ENCODE measurements at regions not wholly inside any gene's neighbourhood (a gene's known extent, or its start where the extent isn't known, plus 50 kb on each side); places are given as distances from the start of the nearest gene placed in this dataset.
"Not testable (repeated sequence)": the region's sequence is repeated elsewhere in the genome, so short reads cannot be mapped to it uniquely, and the experiment has no call there.

DNA sequence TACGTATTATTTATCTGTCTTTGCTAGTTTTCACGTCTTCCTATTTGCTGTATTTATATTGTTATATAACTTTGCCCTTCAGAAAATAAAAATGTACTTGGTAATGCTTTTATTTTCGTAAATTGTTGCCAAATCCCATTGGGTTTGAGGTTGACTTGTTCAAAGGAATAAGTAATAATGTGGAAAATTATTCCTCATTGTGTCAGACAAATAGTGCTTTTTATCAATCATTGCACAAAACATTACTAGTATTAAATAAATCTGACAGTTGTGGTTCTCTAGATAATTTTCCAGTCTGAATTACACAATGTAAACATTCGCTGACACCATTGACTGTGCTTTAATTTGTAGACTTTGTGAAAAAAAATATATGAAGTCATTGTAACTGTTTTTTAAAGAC lies 798.3 kb upstream of the TMEFF2 start:
- no peaks in the 10 kb centered on the region for H3K36me3 ChIP-seq (ENCODE audit: control insufficient read depth in 2 of 2, insufficient read depth in 2 of 2, low read length in 1 of 2)
- no peak overlapping the region for H3K27ac ChIP-seq (ENCODE audit: low read depth in 1 of 2, low read length in 1 of 2)
- H3K27me3 ChIP-seq (ENCODE audit: control insufficient read depth in 2 of 2, insufficient read depth in 1 of 2, low read length in 1 of 2) = no peaks in the 10 kb centered on the region
- no peaks in the 10 kb centered on the region for H3K4me1 ChIP-seq (ENCODE audit: control insufficient read depth in 2 of 2, insufficient read depth in 2 of 2, low read length in 2 of 2)
- no peaks in the 10 kb centered on the region for H3K9me3 ChIP-seq (ENCODE audit: control insufficient read depth in 2 of 2, insufficient read depth in 1 of 2, low read length in 1 of 2)
- no peak overlapping the region for H3K4me3 ChIP-seq (ENCODE audit: low read length in 2 of 2)
- no peak for DNase-seq (ENCODE audit: low read depth in 6 of 9, low spot score in 9 of 9)
- 93% methylated on average over 4 of the region's 4 CpGs for WGBS

DNA sequence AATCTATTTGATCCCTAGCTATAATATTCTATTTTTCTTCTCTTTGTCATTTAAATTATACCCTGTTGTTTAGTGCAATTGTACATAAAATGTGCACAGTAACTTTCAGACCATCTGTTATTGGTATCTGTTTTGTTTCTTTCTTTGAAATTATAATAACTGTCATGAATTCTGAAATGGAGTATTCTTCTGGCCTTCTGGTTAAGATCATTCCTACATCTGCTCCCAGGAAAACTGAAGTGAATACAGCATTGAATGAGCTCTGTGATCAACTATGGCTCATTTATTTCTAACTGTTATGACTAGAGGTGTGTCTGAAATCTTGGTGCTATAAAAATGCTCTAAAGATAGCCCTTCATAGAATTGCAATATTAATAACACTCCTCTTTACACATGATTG lies 788.4 kb upstream of the TMEFF2 start:
- Histone ChIP-seq H3K36me3 (ENCODE audit: control insufficient read depth in 2 of 2, insufficient read depth in 2 of 2, low read length in 1 of 2) (no peaks in the 10 kb centered on the region), H3K27me3 (ENCODE audit: control insufficient read depth in 2 of 2, insufficient read depth in 1 of 2, low read length in 1 of 2) (no peaks in the 10 kb centered on the region), H3K27ac (ENCODE audit: low read depth in 1 of 2, low read length in 1 of 2) (no peak overlapping the region), H3K9me3 (ENCODE audit: control insufficient read depth in 2 of 2, insufficient read depth in 1 of 2, low read length in 1 of 2) (no peaks in the 10 kb centered on the region), H3K4me3 (ENCODE audit: low read length in 2 of 2) (no peak overlapping the region), H3K4me1 (ENCODE audit: control insufficient read depth in 2 of 2, insufficient read depth in 2 of 2, low read length in 2 of 2) (no peaks in the 10 kb centered on the region)
- DNase-seq (ENCODE audit: low read depth in 6 of 9, low spot score in 9 of 9) = no peak

DNA sequence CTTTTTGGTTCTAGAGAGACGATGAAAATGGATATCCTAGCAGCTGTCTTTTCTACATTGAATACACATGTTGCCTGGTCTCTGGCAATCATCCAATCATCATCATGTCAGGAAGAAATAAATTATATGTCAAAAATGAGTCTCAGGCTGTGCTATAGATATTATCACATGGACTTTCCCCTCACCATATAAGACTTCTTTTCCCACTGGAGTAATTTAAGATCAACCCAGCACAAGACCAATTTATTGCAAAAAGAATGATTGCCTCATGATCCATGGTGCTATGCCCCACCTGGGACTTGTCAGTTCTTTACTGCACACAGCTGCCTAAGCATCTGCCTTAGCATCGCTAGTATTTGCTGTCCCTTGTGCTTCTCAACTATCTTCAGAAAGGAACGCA lies 783.7 kb upstream of the TMEFF2 start:
- Histone ChIP-seq H3K27me3 (ENCODE audit: control insufficient read depth in 2 of 2, insufficient read depth in 1 of 2, low read length in 1 of 2) (no peaks in the 10 kb centered on the region), H3K9me3 (ENCODE audit: control insufficient read depth in 2 of 2, insufficient read depth in 1 of 2, low read length in 1 of 2) (no peaks in the 10 kb centered on the region), H3K36me3 (ENCODE audit: control insufficient read depth in 2 of 2, insufficient read depth in 2 of 2, low read length in 1 of 2) (no peaks in the 10 kb centered on the region), H3K4me3 (ENCODE audit: low read length in 2 of 2) (no peak overlapping the region), H3K4me1 (ENCODE audit: control insufficient read depth in 2 of 2, insufficient read depth in 2 of 2, low read length in 2 of 2) (no peaks in the 10 kb centered on the region), H3K27ac (ENCODE audit: low read depth in 1 of 2, low read length in 1 of 2) (no peak overlapping the region)
- no peak for DNase-seq (ENCODE audit: low read depth in 6 of 9, low spot score in 9 of 9)
- 81% methylated on average over 3 of the region's 3 CpGs for WGBS

DNA sequence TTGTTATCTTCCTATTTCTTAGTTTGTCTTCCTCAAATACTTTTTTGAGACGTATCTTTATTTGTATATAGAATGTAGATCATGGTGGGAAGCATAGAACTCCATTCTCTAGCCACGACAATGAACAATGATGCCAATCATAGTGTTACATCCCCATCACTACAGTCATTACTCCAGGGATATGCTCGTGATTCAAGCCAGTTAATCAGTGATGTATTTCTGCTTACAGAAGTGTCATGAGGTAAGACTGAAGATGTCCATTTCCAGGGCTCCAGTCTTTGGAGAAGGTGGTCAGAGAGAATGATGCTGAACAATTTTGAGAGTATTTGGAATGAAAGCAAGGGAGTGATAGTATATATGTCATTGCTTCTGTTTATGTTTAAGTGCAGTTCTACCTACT lies 777.2 kb upstream of the TMEFF2 start:
- no peak for DNase-seq (ENCODE audit: low read depth in 6 of 9, low spot score in 9 of 9)
- WGBS = 92% methylated on average over 3 of the region's 3 CpGs
- no peaks in the 10 kb centered on the region for H3K9me3 ChIP-seq (ENCODE audit: control insufficient read depth in 2 of 2, insufficient read depth in 1 of 2, low read length in 1 of 2)
- H3K4me3 ChIP-seq (ENCODE audit: low read length in 2 of 2) = no peak overlapping the region
- H3K36me3 ChIP-seq (ENCODE audit: control insufficient read depth in 2 of 2, insufficient read depth in 2 of 2, low read length in 1 of 2) = no peaks in the 10 kb centered on the region
- H3K4me1 ChIP-seq (ENCODE audit: control insufficient read depth in 2 of 2, insufficient read depth in 2 of 2, low read length in 2 of 2) = no peaks in the 10 kb centered on the region
- H3K27me3 ChIP-seq (ENCODE audit: control insufficient read depth in 2 of 2, insufficient read depth in 1 of 2, low read length in 1 of 2) = no peaks in the 10 kb centered on the region
- H3K27ac ChIP-seq (ENCODE audit: low read depth in 1 of 2, low read length in 1 of 2) = no peak overlapping the region

DNA sequence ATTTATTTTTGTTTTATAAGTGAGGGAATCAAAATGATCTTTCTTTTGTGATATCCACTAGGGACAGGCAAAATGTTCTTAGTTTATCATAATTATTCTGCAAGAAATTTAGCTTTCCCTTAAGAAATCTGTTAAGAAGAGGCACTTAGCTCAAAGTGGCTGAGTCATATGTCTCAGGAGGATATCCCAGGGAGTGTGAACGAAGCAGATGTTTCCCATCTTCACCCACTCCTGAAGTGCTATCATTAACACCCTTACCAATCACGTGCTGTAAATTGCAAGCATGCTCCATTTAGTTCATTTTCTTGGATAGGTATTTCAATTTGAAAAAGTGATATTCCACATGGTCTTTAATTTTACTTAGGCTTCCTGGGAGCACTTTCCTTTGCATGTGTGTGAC lies 774.3 kb upstream of the TMEFF2 start:
- H3K36me3 ChIP-seq (ENCODE audit: control insufficient read depth in 2 of 2, insufficient read depth in 2 of 2, low read length in 1 of 2) = no peaks in the 10 kb centered on the region
- WGBS = 61% methylated on average over 2 of the region's 2 CpGs
- H3K27me3 ChIP-seq (ENCODE audit: control insufficient read depth in 2 of 2, insufficient read depth in 1 of 2, low read length in 1 of 2) = no peaks in the 10 kb centered on the region
- no peak for DNase-seq (ENCODE audit: low read depth in 6 of 9, low spot score in 9 of 9)
- H3K27ac ChIP-seq (ENCODE audit: low read depth in 1 of 2, low read length in 1 of 2) = no peak overlapping the region
- no peaks in the 10 kb centered on the region for H3K4me1 ChIP-seq (ENCODE audit: control insufficient read depth in 2 of 2, insufficient read depth in 2 of 2, low read length in 2 of 2)
- H3K9me3 ChIP-seq (ENCODE audit: control insufficient read depth in 2 of 2, insufficient read depth in 1 of 2, low read length in 1 of 2) = no peaks in the 10 kb centered on the region
- no peak overlapping the region for H3K4me3 ChIP-seq (ENCODE audit: low read length in 2 of 2)

- H3K4me3 ChIP-seq (ENCODE audit: low read length in 2 of 2) = no peak overlapping the region
- no peaks in the 10 kb centered on the region for H3K27me3 ChIP-seq (ENCODE audit: control insufficient read depth in 2 of 2, insufficient read depth in 1 of 2, low read length in 1 of 2)
- no peak overlapping the region for H3K27ac ChIP-seq (ENCODE audit: low read depth in 1 of 2, low read length in 1 of 2)
- no peaks in the 10 kb centered on the region for H3K4me1 ChIP-seq (ENCODE audit: control insufficient read depth in 2 of 2, insufficient read depth in 2 of 2, low read length in 2 of 2)
- 96% methylated on average over 3 of the region's 3 CpGs for WGBS
- H3K36me3 ChIP-seq (ENCODE audit: control insufficient read depth in 2 of 2, insufficient read depth in 2 of 2, low read length in 1 of 2) = no peaks in the 10 kb centered on the region
- peaks cover 0 to 6% of the 10 kb centered on the region in 2 donors for H3K9me3 ChIP-seq (ENCODE audit: control insufficient read depth in 2 of 2, insufficient read depth in 1 of 2, low read length in 1 of 2)
- no peak for DNase-seq (ENCODE audit: low read depth in 6 of 9, low spot score in 9 of 9)
These were observed 766.2 kb upstream of the TMEFF2 start for GRCh38 chr2:192960945-192961344.

- not testable (repeated sequence) for H3K9me3 ChIP-seq (ENCODE audit: control insufficient read depth in 2 of 2, insufficient read depth in 1 of 2, low read length in 1 of 2); H3K27ac ChIP-seq (ENCODE audit: low read depth in 1 of 2, low read length in 1 of 2); DNase-seq (ENCODE audit: low read depth in 6 of 9, low spot score in 9 of 9); H3K27me3 ChIP-seq (ENCODE audit: control insufficient read depth in 2 of 2, insufficient read depth in 1 of 2, low read length in 1 of 2); H3K36me3 ChIP-seq (ENCODE audit: control insufficient read depth in 2 of 2, insufficient read depth in 2 of 2, low read length in 1 of 2); H3K4me3 ChIP-seq (ENCODE audit: low read length in 2 of 2); H3K4me1 ChIP-seq (ENCODE audit: control insufficient read depth in 2 of 2, insufficient read depth in 2 of 2, low read length in 2 of 2)
- WGBS = 94% methylated on average over 7 of the region's 7 CpGs
These were observed 763.9 kb upstream of the TMEFF2 start for GRCh38 chr2:192958615-192959014.

- Histone ChIP-seq H3K4me3 (ENCODE audit: low read length in 2 of 2) (no peak overlapping the region), H3K9me3 (ENCODE audit: control insufficient read depth in 2 of 2, insufficient read depth in 1 of 2, low read length in 1 of 2) (peaks cover 0 to 6% of the 10 kb centered on the region in 2 donors), H3K36me3 (ENCODE audit: control insufficient read depth in 2 of 2, insufficient read depth in 2 of 2, low read length in 1 of 2) (no peaks in the 10 kb centered on the region), H3K27ac (ENCODE audit: low read depth in 1 of 2, low read length in 1 of 2) (no peak overlapping the region), H3K27me3 (ENCODE audit: control insufficient read depth in 2 of 2, insufficient read depth in 1 of 2, low read length in 1 of 2) (no peaks in the 10 kb centered on the region), H3K4me1 (ENCODE audit: control insufficient read depth in 2 of 2, insufficient read depth in 2 of 2, low read length in 2 of 2) (no peaks in the 10 kb centered on the region)
- DNase-seq (ENCODE audit: low read depth in 6 of 9, low spot score in 9 of 9) = no peak
- WGBS = 97% methylated on average over 5 of the region's 5 CpGs
These were observed 762.7 kb upstream of the TMEFF2 start for GRCh38 chr2:192957425-192957824.

- Histone ChIP-seq H3K9me3 (ENCODE audit: control insufficient read depth in 2 of 2, insufficient read depth in 1 of 2, low read length in 1 of 2) (peaks cover 0 to 1% of the 10 kb centered on the region in 2 donors), H3K4me1 (ENCODE audit: control insufficient read depth in 2 of 2, insufficient read depth in 2 of 2, low read length in 2 of 2) (no peaks in the 10 kb centered on the region), H3K27ac (ENCODE audit: low read depth in 1 of 2, low read length in 1 of 2) (no peak overlapping the region), H3K4me3 (ENCODE audit: low read length in 2 of 2) (no peak overlapping the region), H3K36me3 (ENCODE audit: control insufficient read depth in 2 of 2, insufficient read depth in 2 of 2, low read length in 1 of 2) (no peaks in the 10 kb centered on the region), H3K27me3 (ENCODE audit: control insufficient read depth in 2 of 2, insufficient read depth in 1 of 2, low read length in 1 of 2) (no peaks in the 10 kb centered on the region)
- DNase-seq (ENCODE audit: low read depth in 6 of 9, low spot score in 9 of 9) = no peak
- 97% methylated on average over 1 of the region's 1 CpG for WGBS
These were observed 758.4 kb upstream of the TMEFF2 start for GRCh38 chr2:192953116-192953515.

- no peak for DNase-seq (ENCODE audit: low read depth in 6 of 9, low spot score in 9 of 9)
- H3K4me1 ChIP-seq (ENCODE audit: control insufficient read depth in 2 of 2, insufficient read depth in 2 of 2, low read length in 2 of 2) = no peaks in the 10 kb centered on the region
- H3K36me3 ChIP-seq (ENCODE audit: control insufficient read depth in 2 of 2, insufficient read depth in 2 of 2, low read length in 1 of 2) = no peaks in the 10 kb centered on the region
- WGBS = 92% methylated on average over 2 of the region's 2 CpGs
- H3K27ac ChIP-seq (ENCODE audit: low read depth in 1 of 2, low read length in 1 of 2) = no peak overlapping the region
- no peak overlapping the region for H3K4me3 ChIP-seq (ENCODE audit: low read length in 2 of 2)
- no peaks in the 10 kb centered on the region for H3K9me3 ChIP-seq (ENCODE audit: control insufficient read depth in 2 of 2, insufficient read depth in 1 of 2, low read length in 1 of 2)
- no peaks in the 10 kb centered on the region for H3K27me3 ChIP-seq (ENCODE audit: control insufficient read depth in 2 of 2, insufficient read depth in 1 of 2, low read length in 1 of 2)
These were observed 757.5 kb upstream of the TMEFF2 start for GRCh38 chr2:192952245-192952644.

Data from thymus (tissue), 11 donors.